Stimulated activated memory B cell treated with anti-CD40 and anti-IgM and Interleukin-4, amounts not matched to agents 10 μg/mL and 1 μg/mL and 100 μg/mL, for 72 hours (primary cell): ENCODE measurements at regions not wholly inside any gene's neighbourhood (a gene's known extent, or its start where the extent isn't known, plus 50 kb on each side); places are given as distances from the start of the nearest gene placed in this dataset.
"Not testable (repeated sequence)": the region's sequence is repeated elsewhere in the genome, so short reads cannot be mapped to it uniquely, and the experiment has no call there.

Experiments
- ATAC-seq: fragments of 150-1000 bp; cut with Tn5 transposase; 2 replicates; pipeline ENCODE4 v1.10.0; 2021
- H3K27ac Mint-ChIP-seq: one replicate; pipeline ENCODE4 v1.8.0; 2022; ENCODE audit warnings: mild to moderate bottlenecking, mixed read lengths
- H3K27me3 Mint-ChIP-seq: one replicate; pipeline ENCODE4 v1.8.0; 2022; ENCODE audit warnings: mixed read lengths
- H3K36me3 Mint-ChIP-seq: one replicate; pipeline ENCODE4 v1.8.0; 2022; ENCODE audit warnings: mixed read lengths
- H3K4me1 Mint-ChIP-seq: one replicate; pipeline ENCODE4 v1.8.0; 2022; ENCODE audit warnings: mixed read lengths
- H3K4me3 Mint-ChIP-seq: one replicate; pipeline ENCODE4 v1.8.0; 2022; ENCODE audit warnings: mild to moderate bottlenecking, moderate library complexity, mixed read lengths
- H3K9me3 Mint-ChIP-seq: one replicate; pipeline ENCODE4 v1.8.0; 2022; ENCODE audit warnings: mixed read lengths

DNA sequence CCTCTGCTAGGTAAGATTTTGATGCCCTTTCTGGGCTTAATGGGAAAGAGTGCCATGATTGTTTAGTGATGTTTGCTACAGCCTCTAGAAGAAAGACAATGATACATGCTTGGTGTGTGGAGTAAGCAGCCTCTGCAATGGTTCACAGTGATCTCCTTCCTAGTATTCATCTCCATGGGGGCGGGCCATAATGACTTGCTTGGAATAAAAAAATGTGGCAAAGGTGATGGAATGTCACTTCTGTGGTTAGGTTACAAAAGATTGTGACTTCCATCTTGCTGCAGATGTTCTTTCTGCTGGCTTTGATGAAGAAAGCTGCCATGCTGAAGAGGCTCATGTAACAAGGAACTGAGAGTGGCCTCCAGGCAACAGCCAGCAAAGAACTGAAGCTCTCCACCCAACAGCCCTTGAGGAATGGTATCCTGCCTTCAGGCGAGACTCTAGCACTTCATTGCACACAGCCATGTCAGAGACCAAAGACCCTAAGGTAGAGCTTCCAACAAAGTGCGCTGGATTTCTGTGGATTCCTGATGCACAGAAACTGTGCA is 139.1 kb upstream of the LRIG1 start:
- H3K27ac Mint-ChIP-seq: no peak overlapping the region
- H3K9me3 Mint-ChIP-seq: peaks cover 1% of the 10 kb centered on the region
- H3K27me3 Mint-ChIP-seq: no peaks in the 10 kb centered on the region
- peaks cover 6% of the 10 kb centered on the region for H3K4me1 Mint-ChIP-seq
- no peaks in the 10 kb centered on the region for H3K36me3 Mint-ChIP-seq
- H3K4me3 Mint-ChIP-seq: no peak overlapping the region
- ATAC-seq: no peak

GRCh38 chr3:66642019-66642418 is 141.2 kb upstream of the LRIG1 start:
- H3K27ac Mint-ChIP-seq: no peak overlapping the region
- H3K4me3 Mint-ChIP-seq: no peak overlapping the region
- no peak for ATAC-seq
- no peaks in the 10 kb centered on the region for H3K36me3 Mint-ChIP-seq
- H3K9me3 Mint-ChIP-seq: peaks cover 2% of the 10 kb centered on the region
- no peaks in the 10 kb centered on the region for H3K27me3 Mint-ChIP-seq
- peaks cover 6% of the 10 kb centered on the region for H3K4me1 Mint-ChIP-seq

- H3K9me3 Mint-ChIP-seq: peaks cover 2% of the 10 kb centered on the region
- H3K27me3 Mint-ChIP-seq: no peaks in the 10 kb centered on the region
- H3K36me3 Mint-ChIP-seq: no peaks in the 10 kb centered on the region
- no peak for ATAC-seq
- peaks cover 6% of the 10 kb centered on the region for H3K4me1 Mint-ChIP-seq
- no peak overlapping the region for H3K27ac Mint-ChIP-seq
- H3K4me3 Mint-ChIP-seq: no peak overlapping the region
Measured at GRCh38 chr3:66642484-66642883, 141.7 kb upstream of the LRIG1 start.

DNA sequence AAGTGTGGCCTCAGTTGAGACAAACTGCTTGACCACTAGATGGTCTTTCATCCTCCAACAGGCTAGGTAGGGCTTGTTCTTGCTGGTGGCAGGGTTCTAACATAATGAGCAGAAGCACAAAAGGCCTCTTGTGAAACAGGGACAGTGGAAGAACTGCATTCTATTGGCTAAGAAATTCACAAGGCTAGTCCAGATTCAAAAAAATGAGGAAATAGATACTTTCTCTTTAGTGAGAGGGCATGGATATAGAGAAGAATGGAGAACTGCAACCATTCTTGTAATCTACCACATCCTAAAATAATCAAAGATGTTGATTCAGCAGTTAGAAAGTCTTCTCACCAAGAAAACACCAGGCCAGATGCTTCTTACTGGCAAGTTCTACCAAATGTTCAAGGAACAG is 143.7 kb upstream of the LRIG1 start:
- Mint-ChIP-seq H3K9me3 (peaks cover 2% of the 10 kb centered on the region), H3K27ac (no peak overlapping the region), H3K4me1 (no peaks in the 10 kb centered on the region), H3K27me3 (no peaks in the 10 kb centered on the region), H3K36me3 (no peaks in the 10 kb centered on the region), H3K4me3 (no peak overlapping the region)
- ATAC-seq: no peak

GRCh38 chr3:66648975-66649374 is 148.2 kb upstream of the LRIG1 start:
- no peak overlapping the region for H3K27ac Mint-ChIP-seq
- peaks cover 14% of the 10 kb centered on the region for H3K27me3 Mint-ChIP-seq
- no peaks in the 10 kb centered on the region for H3K4me1 Mint-ChIP-seq
- H3K36me3 Mint-ChIP-seq: no peaks in the 10 kb centered on the region
- peaks cover 2% of the 10 kb centered on the region for H3K9me3 Mint-ChIP-seq
- ATAC-seq: no peak
- no peak overlapping the region for H3K4me3 Mint-ChIP-seq

DNA sequence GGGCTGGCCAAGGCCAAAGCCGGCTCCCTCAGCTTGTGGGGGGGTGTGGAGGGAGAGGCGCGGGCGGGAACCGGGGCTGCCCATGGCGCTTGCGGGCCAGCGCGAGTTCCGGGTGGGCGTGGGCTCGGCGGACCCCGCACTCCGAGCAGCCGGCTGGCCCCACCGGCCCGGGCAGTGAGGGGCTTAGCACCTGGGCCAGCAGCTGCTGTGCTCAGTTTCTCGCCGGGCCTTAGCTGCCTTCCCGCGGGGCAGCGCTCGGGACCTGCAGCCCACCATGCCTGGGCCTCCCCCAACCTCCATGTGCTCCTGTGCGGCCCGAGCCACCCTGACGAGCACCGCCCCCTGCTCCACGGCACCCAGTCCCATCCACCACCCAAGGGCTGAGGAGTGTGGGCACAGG is 150.7 kb upstream of the LRIG1 start:
- not testable (repeated sequence) for H3K4me3 Mint-ChIP-seq, H3K27ac Mint-ChIP-seq, H3K9me3 Mint-ChIP-seq, H3K36me3 Mint-ChIP-seq, H3K4me1 Mint-ChIP-seq, ATAC-seq
- peaks cover 14% of the 10 kb centered on the region for H3K27me3 Mint-ChIP-seq

DNA sequence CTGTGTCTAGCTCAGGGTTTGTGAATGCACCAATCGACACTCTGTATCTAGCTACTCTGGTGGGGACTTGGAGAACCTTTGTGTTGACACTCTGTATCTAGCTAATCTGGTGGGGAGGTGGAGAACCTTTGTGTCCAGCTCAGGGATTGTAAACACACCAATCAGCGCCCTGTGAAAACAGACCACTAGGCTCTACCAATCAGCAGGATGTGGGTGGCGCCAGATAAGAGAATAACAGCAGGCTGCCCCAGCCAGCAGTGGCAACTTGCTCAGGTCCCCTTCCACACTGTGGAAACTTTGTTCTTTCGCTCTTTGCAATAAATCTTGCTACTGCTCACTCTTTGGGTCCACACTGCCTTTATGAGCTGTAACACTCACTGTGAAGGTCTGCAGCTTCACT is 151.3 kb upstream of the LRIG1 start:
- H3K4me1 Mint-ChIP-seq, H3K4me3 Mint-ChIP-seq, H3K36me3 Mint-ChIP-seq, H3K27ac Mint-ChIP-seq, H3K9me3 Mint-ChIP-seq, ATAC-seq: not testable (repeated sequence)
- H3K27me3 Mint-ChIP-seq: peaks cover 14% of the 10 kb centered on the region

GRCh38 chr3:66655044-66655443 is 154.2 kb upstream of the LRIG1 start:
- Mint-ChIP-seq H3K36me3 (no peaks in the 10 kb centered on the region), H3K27me3 (peaks cover 30% of the 10 kb centered on the region), H3K27ac (no peak overlapping the region), H3K4me1 (no peaks in the 10 kb centered on the region), H3K9me3 (no peaks in the 10 kb centered on the region), H3K4me3 (no peak overlapping the region)
- ATAC-seq: peak; percentile 31

DNA sequence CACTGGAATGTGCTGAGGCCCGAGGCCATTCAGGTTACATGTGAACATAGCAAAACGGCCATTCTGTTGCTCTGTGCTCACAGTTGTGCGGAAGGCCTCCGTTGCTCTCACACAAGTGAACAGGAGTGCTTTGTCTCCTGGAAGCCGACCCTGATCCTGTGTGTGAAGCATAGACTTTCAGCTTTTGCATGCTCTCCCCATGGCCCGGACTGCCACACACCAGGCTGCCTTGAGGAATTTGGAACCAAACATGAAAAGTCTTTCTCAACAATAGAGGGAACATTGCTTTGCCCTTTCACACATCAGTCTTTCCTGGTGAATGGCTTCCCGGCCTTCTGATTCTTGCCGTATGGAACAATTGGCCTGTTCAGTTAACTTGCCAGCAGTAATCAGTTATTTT is 154.8 kb upstream of the LRIG1 start:
- Mint-ChIP-seq H3K4me3 (no peak overlapping the region), H3K4me1 (no peaks in the 10 kb centered on the region), H3K36me3 (no peaks in the 10 kb centered on the region), H3K27me3 (peaks cover 30% of the 10 kb centered on the region), H3K9me3 (no peaks in the 10 kb centered on the region), H3K27ac (no peak overlapping the region)
- no peak for ATAC-seq

DNA sequence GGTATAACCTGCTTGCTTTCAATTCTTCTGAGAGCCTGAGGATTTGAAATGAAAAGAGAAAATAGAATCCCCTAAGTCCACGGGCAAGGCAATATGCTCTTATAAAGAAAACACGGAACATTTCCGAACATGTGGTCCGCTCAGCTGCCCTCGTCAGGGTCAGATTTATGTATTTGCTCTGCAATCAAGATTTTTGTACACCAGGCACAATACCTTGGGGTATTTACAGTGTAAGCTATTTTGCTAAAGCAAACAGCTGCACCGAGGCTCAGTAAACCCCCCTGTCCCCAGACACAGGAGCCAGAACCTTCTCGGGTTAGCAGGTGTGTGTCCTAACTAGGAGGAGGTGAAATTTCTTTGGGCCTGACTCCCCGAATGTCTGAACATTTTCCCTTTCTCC is 155.8 kb upstream of the LRIG1 start:
- Mint-ChIP-seq H3K36me3 (no peaks in the 10 kb centered on the region), H3K27me3 (peaks cover 30% of the 10 kb centered on the region), H3K27ac (no peak overlapping the region), H3K4me3 (no peak overlapping the region), H3K4me1 (no peaks in the 10 kb centered on the region), H3K9me3 (no peaks in the 10 kb centered on the region)
- peak; percentile 14 for ATAC-seq

GRCh38 chr3:66659056-66659455 is 158.2 kb upstream of the LRIG1 start:
- peaks cover 24% of the 10 kb centered on the region for H3K27me3 Mint-ChIP-seq
- H3K9me3 Mint-ChIP-seq: no peaks in the 10 kb centered on the region
- ATAC-seq: no peak
- H3K4me3 Mint-ChIP-seq: no peak overlapping the region
- H3K4me1 Mint-ChIP-seq: no peaks in the 10 kb centered on the region
- no peaks in the 10 kb centered on the region for H3K36me3 Mint-ChIP-seq
- H3K27ac Mint-ChIP-seq: no peak overlapping the region

DNA sequence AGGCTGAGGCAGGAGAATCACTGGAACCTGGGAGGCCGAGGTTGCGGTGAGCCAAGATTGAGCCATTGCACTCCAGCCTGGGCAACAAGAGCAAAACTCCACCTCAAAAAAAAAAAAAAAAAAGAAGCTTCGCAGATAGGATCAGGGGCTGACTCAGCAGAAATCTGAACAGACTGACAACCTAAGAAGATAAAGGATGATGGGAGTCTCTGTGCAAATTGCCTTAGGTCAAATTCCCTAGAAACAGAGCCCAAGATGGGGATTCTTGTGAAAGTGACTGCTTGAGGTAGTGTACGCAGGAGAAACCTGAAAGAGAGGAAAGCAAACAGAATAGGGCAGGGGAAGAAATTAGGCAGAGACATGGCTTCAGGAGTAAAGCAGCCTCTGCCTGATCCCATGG is 160.8 kb upstream of the LRIG1 start:
- H3K36me3 Mint-ChIP-seq: no peaks in the 10 kb centered on the region
- ATAC-seq: no peak
- no peak overlapping the region for H3K4me3 Mint-ChIP-seq
- peaks cover 3% of the 10 kb centered on the region for H3K9me3 Mint-ChIP-seq
- peaks cover 24% of the 10 kb centered on the region for H3K27me3 Mint-ChIP-seq
- H3K4me1 Mint-ChIP-seq: no peaks in the 10 kb centered on the region
- H3K27ac Mint-ChIP-seq: no peak overlapping the region

GRCh38 chr3:66662894-66663293 is 162.1 kb upstream of the LRIG1 start:
- Mint-ChIP-seq H3K4me3 (no peak overlapping the region), H3K4me1 (no peaks in the 10 kb centered on the region), H3K36me3 (no peaks in the 10 kb centered on the region), H3K9me3 (peaks cover 3% of the 10 kb centered on the region), H3K27ac (no peak overlapping the region), H3K27me3 (peaks cover 17% of the 10 kb centered on the region)
- no peak for ATAC-seq

DNA sequence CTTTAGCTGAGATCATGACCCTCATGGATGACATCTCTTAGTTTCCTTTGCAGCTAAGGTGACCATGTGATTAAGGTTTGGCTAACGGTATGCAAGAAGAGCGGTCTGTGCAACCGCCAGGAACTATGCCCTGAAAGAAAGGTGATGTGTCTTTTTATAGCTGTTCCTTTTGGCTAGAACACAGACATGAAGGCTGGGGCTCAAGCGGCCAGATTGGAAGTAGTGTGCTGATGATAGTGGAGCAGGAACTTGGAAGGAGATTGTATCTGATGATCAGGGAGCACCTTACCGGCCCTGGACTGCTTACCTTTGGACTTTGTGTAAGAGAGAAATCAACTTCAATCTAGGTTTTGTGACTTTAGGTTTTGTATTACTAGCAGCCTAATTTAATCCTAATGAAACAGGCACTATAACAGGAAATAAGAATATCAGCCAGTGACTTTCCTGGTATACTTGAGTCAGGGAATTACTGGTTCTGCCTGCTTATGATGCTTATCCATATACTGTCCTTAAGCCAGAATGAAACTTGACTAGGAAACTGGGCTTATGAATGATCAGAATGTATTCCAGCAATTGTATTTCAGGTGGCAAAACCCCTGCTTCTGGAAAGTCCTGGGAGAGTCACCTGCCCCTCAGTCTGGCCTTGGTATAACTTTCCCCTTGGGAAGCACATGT is 164.3 kb upstream of the LRIG1 start:
- ATAC-seq: no peak
- peaks cover 3% of the 10 kb centered on the region for H3K9me3 Mint-ChIP-seq
- no peaks in the 10 kb centered on the region for H3K4me1 Mint-ChIP-seq
- H3K27ac Mint-ChIP-seq: no peak overlapping the region
- H3K36me3 Mint-ChIP-seq: no peaks in the 10 kb centered on the region
- no peak overlapping the region for H3K4me3 Mint-ChIP-seq
- H3K27me3 Mint-ChIP-seq: peaks cover 8% of the 10 kb centered on the region

DNA sequence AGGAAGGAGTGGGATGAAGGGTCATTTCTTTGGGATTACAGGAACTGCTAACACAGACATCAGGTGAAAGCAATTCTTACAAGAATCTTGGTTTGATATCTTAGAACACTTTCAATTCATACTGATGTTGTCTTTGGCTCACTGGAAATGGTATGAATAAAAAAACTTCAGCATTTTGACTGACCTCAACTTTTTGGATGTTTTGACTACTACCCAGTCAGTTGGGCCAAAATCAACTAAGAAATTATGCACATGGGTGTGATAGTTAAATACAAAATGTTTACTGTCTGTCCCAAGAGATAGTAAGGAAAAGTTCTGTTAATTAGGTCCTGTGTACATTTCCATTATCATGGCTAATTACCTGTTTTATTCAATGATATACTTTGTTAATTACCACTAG is 165.5 kb upstream of the LRIG1 start:
- Mint-ChIP-seq H3K36me3 (no peaks in the 10 kb centered on the region), H3K4me1 (no peaks in the 10 kb centered on the region), H3K4me3 (no peak overlapping the region), H3K27ac (no peak overlapping the region), H3K27me3 (peaks cover 8% of the 10 kb centered on the region), H3K9me3 (peaks cover 3% of the 10 kb centered on the region)
- ATAC-seq: no peak

DNA sequence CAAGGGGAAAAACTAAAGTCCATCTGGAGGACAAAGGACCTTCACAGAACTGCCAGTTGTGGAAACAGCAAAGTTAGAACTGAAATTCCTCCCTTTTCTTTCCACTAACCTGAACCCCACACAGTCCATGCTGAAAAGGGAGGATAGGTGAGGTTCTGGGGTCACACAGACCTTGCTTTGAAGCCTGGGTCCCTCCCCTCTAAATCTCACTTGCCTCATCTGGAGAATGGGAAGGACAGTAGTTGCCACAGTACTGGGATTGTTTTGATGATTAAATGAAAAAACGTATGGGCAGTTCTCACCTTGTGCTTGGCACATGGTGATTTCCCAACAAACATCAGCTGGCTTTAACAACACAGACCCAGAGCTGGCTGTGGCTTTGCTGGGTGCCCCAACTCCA is 166.4 kb upstream of the LRIG1 start:
- Mint-ChIP-seq H3K27ac (no peak overlapping the region), H3K4me1 (no peaks in the 10 kb centered on the region), H3K9me3 (peaks cover 3% of the 10 kb centered on the region), H3K27me3 (peaks cover 2% of the 10 kb centered on the region), H3K36me3 (no peaks in the 10 kb centered on the region), H3K4me3 (no peak overlapping the region)
- no peak for ATAC-seq
